ENCODE measurements at regions not wholly inside any gene's neighbourhood (a gene's known extent, or its start where the extent isn't known, plus 50 kb on each side); places are given as distances from the start of the nearest gene placed in this dataset.

DNA sequence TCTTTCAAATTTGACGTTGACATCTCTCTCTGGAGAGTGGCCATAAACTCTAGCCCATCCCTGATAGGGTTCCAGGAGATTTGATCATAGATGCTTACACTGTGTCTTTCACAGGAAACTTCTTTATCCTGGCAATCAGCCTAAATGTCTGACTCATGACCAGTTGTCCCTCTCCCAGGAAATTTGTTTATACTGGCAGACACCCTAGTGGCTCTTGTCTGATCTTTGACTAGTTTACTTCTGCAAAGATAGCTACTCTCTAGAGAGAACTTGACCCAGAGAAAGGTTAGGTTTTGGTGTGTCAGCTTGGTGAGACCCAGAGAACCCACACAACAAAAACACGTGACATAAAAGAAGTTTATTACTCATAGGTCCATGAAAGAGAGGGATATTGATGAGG, 509.8 kb downstream of the CENPC start:
- 22 to 49% (median 40%) methylated on average over 2 of the region's 2 CpGs for WGBS, 5 donors
- H3K4me3 ChIP-seq: no peak overlapping the region
- no peak overlapping the region for H3K27ac ChIP-seq
- DNase-seq: no peak
- peaks cover 0 to 6% (median 0%) of the 10 kb centered on the region in 8 donors for H3K9me3 ChIP-seq
- H3K36me3 ChIP-seq: no peaks in the 10 kb centered on the region
- H3K27me3 ChIP-seq (replicated peaks in 1 of 7): no peaks in the 10 kb centered on the region
- H3K4me1 ChIP-seq: no peaks in the 10 kb centered on the region
- intact Hi-C loops (cut with DNase I; ENCODE audit: low total_unique reads): no loop called here
- TF ChIP-seq POLR2A (IDR thresholded peaks at IDR 0.05): no peak
- TF ChIP-seq, protein P1, sequence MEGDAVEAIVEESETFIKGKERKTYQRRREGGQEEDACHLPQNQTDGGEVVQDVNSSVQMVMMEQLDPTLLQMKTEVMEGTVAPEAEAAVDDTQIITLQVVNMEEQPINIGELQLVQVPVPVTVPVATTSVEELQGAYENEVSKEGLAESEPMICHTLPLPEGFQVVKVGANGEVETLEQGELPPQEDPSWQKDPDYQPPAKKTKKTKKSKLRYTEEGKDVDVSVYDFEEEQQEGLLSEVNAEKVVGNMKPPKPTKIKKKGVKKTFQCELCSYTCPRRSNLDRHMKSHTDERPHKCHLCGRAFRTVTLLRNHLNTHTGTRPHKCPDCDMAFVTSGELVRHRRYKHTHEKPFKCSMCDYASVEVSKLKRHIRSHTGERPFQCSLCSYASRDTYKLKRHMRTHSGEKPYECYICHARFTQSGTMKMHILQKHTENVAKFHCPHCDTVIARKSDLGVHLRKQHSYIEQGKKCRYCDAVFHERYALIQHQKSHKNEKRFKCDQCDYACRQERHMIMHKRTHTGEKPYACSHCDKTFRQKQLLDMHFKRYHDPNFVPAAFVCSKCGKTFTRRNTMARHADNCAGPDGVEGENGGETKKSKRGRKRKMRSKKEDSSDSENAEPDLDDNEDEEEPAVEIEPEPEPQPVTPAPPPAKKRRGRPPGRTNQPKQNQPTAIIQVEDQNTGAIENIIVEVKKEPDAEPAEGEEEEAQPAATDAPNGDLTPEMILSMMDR (IDR thresholded peaks at IDR 0.05 in 8 of 11, conservative IDR thresholded peaks at IDR 0.05 in 3 of 11): no peak
- no peak for TF ChIP-seq POLR2AphosphoS5 (IDR thresholded peaks at IDR 0.05)

DNA sequence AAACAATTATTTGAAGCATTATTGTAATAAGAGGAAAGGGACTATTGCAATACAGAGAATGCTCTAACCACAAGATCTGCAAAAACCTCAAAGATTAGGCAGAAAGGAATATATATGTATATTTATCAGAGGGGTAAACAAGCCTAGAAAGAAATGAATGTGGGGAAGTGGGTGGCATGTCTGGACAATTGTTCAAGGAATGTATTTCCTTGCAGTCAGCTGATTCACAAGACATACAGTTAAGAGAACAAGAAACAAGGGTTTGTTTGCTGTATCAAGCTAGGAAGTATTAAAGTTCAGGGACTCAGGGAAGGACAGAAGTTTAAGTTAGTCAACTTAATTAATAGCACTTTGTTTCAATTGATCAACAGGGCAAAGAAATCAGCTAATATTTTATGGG, 514.7 kb downstream of the CENPC start:
- Histone ChIP-seq H3K27me3 (replicated peaks in 1 of 7) (no peaks in the 10 kb centered on the region), H3K9me3 (no peaks in the 10 kb centered on the region), H3K4me3 (no peak overlapping the region), H3K36me3 (no peaks in the 10 kb centered on the region), H3K4me1 (no peaks in the 10 kb centered on the region), H3K27ac (no peak overlapping the region)
- no peak for DNase-seq
- intact Hi-C loops (cut with DNase I; ENCODE audit: low total_unique reads): no loop called here
- TF ChIP-seq POLR2AphosphoS5 (IDR thresholded peaks at IDR 0.05) (no peak), POLR2A (IDR thresholded peaks at IDR 0.05) (no peak)
- TF ChIP-seq, protein P1 (IDR thresholded peaks at IDR 0.05 in 8 of 11, conservative IDR thresholded peaks at IDR 0.05 in 3 of 11): no peak

DNA sequence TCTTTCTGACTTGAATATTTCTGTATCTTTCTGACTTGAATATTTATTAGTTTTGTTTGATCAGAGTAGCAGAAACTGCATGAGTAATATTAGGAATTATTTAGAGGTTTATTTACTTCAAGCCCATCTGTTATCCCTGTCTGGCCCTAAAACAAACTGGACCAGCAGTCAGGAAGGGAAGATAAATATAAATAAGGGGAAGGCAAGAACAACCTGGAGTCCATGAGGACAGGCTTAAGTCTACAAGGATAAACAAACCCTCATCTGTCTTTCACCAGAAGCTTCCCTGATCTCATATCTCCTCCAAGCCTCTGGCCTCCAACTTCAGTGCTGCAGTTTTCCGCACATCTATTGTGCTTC, 524.9 kb downstream of the CENPC start:
- Histone ChIP-seq H3K27ac (no peak overlapping the region), H3K9me3 (peaks cover 0 to 19% (median 15%) of the 10 kb centered on the region in 8 donors), H3K4me1 (no peaks in the 10 kb centered on the region), H3K36me3 (no peaks in the 10 kb centered on the region), H3K4me3 (no peak overlapping the region), H3K27me3 (replicated peaks in 1 of 7) (no peaks in the 10 kb centered on the region)
- whole genome bisulfite sequencing, 5 donors: 89 to 97% (median 94%) methylated on average over 1 of the region's 1 CpG
- DNase-seq: no peak
- TF ChIP-seq, protein P1 (IDR thresholded peaks at IDR 0.05 in 8 of 11, conservative IDR thresholded peaks at IDR 0.05 in 3 of 11): no peak
- TF ChIP-seq POLR2AphosphoS5 (IDR thresholded peaks at IDR 0.05) (no peak), POLR2A (IDR thresholded peaks at IDR 0.05) (no peak)
- intact Hi-C loops (cut with DNase I; ENCODE audit: low total_unique reads): no loop called here

DNA sequence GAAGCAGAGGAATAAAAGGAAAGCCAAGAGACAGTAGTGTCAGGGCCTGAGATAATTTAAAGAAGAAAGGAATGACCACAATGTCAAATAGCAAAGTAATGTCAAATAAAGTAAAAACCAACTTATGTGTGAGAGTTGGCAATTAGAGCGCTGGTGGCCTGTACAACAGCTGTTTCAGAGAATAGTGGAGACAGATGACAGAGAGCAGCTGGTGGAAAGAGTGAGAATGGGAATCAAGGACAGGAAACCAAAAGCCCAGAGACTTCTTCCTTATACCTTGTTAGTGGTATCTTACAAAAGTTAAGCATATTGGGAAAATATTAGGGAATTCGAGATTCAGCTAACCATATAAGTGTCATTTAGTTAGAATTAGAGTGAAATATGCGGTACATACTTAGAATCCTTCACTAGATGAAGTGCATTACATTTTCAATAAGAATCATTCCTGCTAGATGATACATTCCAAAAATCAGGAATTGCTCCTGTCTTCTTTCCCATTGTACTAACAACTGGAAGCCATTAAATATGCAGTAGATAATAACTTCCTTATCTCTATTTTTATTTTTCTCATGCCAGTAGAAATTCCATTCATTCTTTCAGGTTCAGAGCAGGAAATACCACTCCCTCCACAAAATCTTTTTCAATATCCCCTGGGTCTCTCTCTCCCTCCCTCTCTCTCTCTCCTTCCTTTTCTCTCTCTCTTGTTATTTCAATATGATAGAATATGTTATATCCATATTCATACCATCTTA, 525.4 kb downstream of the CENPC start:
- Histone ChIP-seq H3K4me3 (no peak overlapping the region), H3K27me3 (replicated peaks in 1 of 7) (no peaks in the 10 kb centered on the region), H3K9me3 (peaks cover 0 to 23% (median 16%) of the 10 kb centered on the region in 8 donors), H3K27ac (no peak overlapping the region), H3K4me1 (no peaks in the 10 kb centered on the region), H3K36me3 (no peaks in the 10 kb centered on the region)
- 68 to 80% (median 78%) methylated on average over 3 of the region's 3 CpGs for WGBS, 5 donors
- intact Hi-C loops (cut with DNase I; ENCODE audit: low total_unique reads): no loop called here
- TF ChIP-seq POLR2A (IDR thresholded peaks at IDR 0.05) (no peak), POLR2AphosphoS5 (IDR thresholded peaks at IDR 0.05) (no peak)
- TF ChIP-seq, protein P1 (IDR thresholded peaks at IDR 0.05 in 8 of 11, conservative IDR thresholded peaks at IDR 0.05 in 3 of 11): no peak
- no peak for DNase-seq
